ENCODE measurements at regions not wholly inside any gene's neighbourhood (a gene's known extent, or its start where the extent isn't known, plus 50 kb on each side); places are given as distances from the start of the nearest gene placed in this dataset.
"Not testable (repeated sequence)": the region's sequence is repeated elsewhere in the genome, so short reads cannot be mapped to it uniquely, and the experiment has no call there.

DNA sequence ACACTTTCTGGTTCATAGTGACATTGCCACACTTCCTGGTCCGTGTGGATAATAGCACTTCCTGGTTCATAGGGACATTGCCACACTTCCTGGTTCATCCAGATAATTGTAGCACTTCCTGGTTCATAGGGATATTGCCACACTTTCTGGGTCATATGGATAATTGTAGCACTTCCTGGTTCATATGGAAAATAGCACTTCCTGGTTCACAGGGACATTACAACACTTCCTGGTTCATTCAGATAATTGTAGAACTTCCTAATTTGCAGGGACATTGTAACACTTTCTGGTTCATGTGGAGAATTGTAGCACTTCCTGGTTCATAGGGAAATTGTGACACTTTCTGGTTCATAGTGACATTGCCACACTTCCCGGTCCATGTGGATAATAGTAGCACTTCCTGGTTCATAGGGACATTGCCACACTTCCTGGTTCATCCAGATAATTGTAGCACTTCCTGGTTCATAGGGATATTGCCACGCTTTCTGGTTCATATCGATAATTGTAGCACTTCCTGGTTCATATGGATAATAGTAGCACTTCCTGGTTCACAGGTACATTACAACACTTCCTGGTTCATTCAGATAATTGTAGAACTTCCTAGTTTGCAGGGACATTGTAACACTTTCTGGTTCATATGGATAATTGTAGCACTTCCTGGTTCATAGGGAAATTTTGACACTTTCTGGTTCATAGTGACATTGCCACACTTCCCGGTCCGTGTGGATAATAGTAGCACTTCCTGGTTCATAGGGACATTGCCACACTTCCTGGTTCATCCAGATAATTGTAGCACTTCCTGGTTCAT lies 60.0 kb upstream of the CD99 start:
- TF ChIP-seq, protein P1, sequence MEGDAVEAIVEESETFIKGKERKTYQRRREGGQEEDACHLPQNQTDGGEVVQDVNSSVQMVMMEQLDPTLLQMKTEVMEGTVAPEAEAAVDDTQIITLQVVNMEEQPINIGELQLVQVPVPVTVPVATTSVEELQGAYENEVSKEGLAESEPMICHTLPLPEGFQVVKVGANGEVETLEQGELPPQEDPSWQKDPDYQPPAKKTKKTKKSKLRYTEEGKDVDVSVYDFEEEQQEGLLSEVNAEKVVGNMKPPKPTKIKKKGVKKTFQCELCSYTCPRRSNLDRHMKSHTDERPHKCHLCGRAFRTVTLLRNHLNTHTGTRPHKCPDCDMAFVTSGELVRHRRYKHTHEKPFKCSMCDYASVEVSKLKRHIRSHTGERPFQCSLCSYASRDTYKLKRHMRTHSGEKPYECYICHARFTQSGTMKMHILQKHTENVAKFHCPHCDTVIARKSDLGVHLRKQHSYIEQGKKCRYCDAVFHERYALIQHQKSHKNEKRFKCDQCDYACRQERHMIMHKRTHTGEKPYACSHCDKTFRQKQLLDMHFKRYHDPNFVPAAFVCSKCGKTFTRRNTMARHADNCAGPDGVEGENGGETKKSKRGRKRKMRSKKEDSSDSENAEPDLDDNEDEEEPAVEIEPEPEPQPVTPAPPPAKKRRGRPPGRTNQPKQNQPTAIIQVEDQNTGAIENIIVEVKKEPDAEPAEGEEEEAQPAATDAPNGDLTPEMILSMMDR (tag by site-specific recombination; IDR thresholded peaks at IDR 0.05) = not testable (repeated sequence)
- TF ChIP-seq ZNF366 (tag by site-specific recombination; conservative IDR thresholded peaks at IDR 0.05); ZNF133 (tag by site-specific recombination; IDR thresholded peaks at IDR 0.05); ZNF837 (tag by site-specific recombination; IDR thresholded peaks at IDR 0.05); ZNF549 (tag by site-specific recombination; IDR thresholded peaks at IDR 0.05); ZNF621 (tag by site-specific recombination; IDR thresholded peaks at IDR 0.05); RBAK (tag by site-specific recombination; IDR thresholded peaks at IDR 0.05); ZNF555 (tag by site-specific recombination; conservative IDR thresholded peaks at IDR 0.05): not testable (repeated sequence)
- TF ChIP-seq, protein P2, sequence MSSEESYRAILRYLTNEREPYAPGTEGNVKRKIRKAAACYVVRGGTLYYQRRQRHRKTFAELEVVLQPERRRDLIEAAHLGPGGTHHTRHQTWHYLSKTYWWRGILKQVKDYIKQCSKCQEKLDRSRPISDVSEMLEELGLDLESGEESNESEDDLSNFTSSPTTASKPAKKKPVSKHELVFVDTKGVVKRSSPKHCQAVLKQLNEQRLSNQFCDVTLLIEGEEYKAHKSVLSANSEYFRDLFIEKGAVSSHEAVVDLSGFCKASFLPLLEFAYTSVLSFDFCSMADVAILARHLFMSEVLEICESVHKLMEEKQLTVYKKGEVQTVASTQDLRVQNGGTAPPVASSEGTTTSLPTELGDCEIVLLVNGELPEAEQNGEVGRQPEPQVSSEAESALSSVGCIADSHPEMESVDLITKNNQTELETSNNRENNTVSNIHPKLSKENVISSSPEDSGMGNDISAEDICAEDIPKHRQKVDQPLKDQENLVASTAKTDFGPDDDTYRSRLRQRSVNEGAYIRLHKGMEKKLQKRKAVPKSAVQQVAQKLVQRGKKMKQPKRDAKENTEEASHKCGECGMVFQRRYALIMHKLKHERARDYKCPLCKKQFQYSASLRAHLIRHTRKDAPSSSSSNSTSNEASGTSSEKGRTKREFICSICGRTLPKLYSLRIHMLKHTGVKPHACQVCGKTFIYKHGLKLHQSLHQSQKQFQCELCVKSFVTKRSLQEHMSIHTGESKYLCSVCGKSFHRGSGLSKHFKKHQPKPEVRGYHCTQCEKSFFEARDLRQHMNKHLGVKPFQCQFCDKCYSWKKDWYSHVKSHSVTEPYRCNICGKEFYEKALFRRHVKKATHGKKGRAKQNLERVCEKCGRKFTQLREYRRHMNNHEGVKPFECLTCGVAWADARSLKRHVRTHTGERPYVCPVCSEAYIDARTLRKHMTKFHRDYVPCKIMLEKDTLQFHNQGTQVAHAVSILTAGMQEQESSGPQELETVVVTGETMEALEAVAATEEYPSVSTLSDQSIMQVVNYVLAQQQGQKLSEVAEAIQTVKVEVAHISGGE (tag by site-specific recombination; conservative IDR thresholded peaks at IDR 0.05; ENCODE audit: low read depth) = peak; percentile 55
- TF ChIP-seq, protein P3, sequence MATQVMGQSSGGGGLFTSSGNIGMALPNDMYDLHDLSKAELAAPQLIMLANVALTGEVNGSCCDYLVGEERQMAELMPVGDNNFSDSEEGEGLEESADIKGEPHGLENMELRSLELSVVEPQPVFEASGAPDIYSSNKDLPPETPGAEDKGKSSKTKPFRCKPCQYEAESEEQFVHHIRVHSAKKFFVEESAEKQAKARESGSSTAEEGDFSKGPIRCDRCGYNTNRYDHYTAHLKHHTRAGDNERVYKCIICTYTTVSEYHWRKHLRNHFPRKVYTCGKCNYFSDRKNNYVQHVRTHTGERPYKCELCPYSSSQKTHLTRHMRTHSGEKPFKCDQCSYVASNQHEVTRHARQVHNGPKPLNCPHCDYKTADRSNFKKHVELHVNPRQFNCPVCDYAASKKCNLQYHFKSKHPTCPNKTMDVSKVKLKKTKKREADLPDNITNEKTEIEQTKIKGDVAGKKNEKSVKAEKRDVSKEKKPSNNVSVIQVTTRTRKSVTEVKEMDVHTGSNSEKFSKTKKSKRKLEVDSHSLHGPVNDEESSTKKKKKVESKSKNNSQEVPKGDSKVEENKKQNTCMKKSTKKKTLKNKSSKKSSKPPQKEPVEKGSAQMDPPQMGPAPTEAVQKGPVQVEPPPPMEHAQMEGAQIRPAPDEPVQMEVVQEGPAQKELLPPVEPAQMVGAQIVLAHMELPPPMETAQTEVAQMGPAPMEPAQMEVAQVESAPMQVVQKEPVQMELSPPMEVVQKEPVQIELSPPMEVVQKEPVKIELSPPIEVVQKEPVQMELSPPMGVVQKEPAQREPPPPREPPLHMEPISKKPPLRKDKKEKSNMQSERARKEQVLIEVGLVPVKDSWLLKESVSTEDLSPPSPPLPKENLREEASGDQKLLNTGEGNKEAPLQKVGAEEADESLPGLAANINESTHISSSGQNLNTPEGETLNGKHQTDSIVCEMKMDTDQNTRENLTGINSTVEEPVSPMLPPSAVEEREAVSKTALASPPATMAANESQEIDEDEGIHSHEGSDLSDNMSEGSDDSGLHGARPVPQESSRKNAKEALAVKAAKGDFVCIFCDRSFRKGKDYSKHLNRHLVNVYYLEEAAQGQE (tag by site-specific recombination; IDR thresholded peaks at IDR 0.05) = not testable (repeated sequence)
- TF ChIP-seq, protein P4, sequence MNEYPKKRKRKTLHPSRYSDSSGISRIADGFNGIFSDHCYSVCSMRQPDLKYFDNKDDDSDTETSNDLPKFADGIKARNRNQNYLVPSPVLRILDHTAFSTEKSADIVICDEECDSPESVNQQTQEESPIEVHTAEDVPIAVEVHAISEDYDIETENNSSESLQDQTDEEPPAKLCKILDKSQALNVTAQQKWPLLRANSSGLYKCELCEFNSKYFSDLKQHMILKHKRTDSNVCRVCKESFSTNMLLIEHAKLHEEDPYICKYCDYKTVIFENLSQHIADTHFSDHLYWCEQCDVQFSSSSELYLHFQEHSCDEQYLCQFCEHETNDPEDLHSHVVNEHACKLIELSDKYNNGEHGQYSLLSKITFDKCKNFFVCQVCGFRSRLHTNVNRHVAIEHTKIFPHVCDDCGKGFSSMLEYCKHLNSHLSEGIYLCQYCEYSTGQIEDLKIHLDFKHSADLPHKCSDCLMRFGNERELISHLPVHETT (tag by site-specific recombination; IDR thresholded peaks at IDR 0.05) = not testable (repeated sequence)
- TF ChIP-seq SP2 (tag by site-specific recombination; IDR thresholded peaks at IDR 0.05) = peak; percentile 5; the same call in 1 of the 2 replicates
- TF ChIP-seq, protein P5, sequence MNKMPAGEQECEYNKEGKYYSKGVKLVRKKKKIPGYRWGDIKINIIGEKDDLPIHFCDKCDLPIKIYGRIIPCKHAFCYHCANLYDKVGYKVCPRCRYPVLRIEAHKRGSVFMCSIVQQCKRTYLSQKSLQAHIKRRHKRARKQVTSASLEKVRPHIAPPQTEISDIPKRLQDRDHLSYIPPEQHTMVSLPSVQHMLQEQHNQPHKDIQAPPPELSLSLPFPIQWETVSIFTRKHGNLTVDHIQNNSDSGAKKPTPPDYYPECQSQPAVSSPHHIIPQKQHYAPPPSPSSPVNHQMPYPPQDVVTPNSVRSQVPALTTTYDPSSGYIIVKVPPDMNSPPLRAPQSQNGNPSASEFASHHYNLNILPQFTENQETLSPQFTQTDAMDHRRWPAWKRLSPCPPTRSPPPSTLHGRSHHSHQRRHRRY (tag by site-specific recombination; IDR thresholded peaks at IDR 0.05) = not testable (repeated sequence)

All from HEK293 (cell line).